HG03196 (cell line): ENCODE measurements at regions not wholly inside any gene's neighbourhood (a gene's known extent, or its start where the extent isn't known, plus 50 kb on each side); places are given as distances from the start of the nearest gene placed in this dataset.

Source experiments
- ATAC-seq: cut with Tn5 transposase; IDR thresholded peaks from one replicate; pipeline ENCODE4 v1.9.1; 2021; ENCODE audit not compliant: unreplicated experiment

DNA sequence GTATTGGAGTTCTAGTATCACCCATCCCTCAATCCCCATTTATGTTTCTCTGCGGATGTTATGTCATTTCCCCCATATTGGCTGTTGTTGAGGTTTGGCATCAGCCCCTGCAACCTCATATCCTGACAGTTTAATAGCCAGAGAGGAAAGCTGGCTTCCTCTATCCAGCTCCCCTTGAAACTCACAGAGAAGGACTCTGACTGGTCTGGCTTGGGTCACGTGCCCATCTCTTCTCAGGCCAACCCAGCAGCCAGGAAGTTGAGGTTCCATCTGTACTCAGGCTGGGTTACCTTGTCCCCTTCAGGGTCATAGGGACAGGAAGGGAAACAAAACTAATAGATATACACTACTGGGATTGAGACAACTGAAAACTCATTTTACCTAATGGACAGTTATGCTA lies 148.0 kb upstream of the SLC14A2 start:
- ATAC-seq, result no peak

DNA sequence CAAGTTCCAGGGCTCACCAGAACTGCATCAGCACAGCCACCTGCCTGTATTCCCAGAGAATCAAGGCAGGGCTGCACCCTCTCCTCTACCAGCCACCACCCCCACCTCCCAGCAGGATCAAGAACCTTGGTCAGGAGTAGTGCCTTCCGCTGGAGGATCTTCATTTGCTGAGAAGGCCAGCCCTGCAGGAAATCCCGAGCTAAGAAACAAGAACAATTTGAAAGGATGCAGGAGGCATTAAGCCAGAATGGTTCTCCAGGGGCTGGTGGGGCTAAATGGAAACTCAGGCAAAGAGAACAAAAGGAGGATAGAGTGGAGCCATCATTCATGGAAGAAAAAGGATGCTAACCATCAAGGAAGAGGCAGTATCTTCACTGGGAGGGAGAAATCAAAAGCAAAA lies 147.3 kb upstream of the SLC14A2 start:
- ATAC-seq, result no peak

DNA sequence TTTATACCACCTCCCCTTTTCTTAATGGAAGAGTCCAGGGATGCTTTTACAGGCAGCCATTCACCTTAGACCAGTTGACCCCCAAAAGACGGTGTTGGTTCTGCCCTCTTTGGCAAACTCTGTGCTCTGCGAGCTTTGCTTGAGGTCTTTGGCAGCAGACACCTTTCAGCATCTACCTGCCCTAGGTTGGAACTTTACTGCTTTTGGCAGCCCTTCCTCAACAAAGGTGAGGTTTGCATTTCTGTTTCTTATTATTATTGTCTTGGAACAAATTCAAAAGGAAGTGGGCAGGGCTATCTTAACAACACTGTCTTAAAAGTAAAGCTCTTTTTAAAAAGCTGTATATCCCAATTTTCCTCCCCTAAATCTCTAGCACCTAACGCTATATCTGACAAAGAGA lies 136.4 kb upstream of the SLC14A2 start:
- no peak for ATAC-seq

DNA sequence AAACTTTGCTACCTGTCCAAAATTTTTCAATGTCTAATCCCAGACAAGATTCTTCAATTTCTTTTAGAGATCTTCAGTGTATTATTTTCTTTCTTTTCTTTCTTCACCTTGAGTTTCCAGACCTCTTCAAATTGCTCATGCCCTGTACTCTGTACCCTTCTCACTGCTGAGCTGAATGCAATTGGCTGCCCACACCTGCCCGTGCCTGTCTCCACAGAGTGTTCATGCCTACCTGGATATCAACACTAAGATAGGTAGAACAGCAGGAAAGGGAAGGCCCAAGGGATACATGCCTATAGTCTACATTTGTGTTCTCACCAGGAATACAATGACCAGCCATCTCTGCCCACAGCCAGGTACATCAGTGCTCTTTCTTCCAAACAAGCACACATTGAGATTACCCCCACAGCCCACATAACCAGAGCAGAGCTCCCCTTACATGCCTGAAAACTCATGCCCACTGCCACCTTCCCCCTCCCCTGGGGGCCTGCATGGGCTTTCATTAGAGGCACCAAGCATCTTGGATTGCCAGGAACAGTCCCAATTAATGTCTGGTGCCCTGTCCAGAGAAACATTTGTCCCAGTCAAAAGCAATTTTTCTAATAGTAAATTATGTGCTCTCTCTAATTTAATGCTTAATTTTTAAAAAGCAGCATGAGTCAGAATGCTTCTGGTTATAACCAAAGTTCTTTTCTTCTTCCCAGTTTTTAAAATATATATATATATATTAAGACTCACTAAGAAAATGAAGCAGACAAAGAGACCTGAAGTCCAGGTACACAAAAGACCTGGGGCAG lies 134.9 kb upstream of the SLC14A2 start:
- no peak for ATAC-seq

DNA sequence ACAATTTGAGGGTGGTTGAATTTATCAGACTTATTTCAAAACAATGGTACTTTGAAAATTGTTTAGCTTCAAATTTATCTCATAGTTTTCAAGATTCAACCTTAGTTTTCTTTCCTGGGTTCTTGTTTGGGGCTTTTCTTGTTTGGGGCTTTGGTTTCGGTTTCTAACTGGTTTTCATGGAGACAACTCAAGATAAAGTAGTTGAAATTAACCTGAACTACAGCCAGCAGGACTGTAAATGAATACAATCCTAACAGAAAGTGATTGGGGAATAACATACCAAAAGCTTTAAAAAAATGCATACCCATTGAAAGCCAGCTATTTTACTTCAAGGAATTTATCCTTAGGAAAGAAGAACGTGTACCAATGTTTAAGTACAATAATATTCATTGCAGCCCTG lies 133.5 kb upstream of the SLC14A2 start:
- no peak for ATAC-seq

DNA sequence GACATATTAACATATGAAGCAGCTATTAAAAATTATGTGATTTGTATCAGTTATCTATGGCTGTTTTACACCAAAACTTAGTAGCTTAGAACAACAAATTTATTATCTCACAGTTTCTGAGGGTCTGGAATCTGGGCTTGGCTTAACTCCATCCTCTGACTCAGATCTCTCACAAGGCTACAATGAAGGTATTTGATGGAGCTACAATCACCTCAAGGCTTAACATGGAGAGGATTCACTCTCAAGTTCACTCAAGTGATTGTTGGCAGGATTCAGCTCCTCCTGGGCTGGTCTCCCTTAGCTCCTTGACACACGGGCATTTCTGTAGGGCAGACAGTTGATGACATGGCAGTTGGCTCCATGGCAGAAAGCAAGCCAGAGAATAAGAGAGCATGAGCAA lies 133.0 kb upstream of the SLC14A2 start:
- ATAC-seq, result no peak

DNA sequence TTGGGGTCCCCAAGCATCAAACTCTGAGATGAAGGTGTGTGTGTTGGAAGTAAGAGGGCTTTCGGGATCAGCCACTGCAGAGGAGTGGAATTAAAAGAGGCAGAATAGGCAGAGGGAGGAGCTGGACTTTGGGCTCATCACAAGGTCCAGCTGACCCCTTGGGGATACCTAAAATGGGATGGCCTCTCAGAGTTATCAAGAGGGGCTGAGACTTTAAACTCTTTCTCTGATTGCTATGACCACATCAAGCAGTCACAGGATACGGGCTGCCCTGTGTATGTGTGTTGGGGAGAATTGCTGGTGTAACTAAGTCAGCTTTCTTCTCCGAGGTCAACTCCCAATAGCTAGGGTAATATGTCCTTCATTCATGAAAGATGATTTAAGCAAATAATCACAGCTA lies 127.7 kb upstream of the SLC14A2 start:
- no peak for ATAC-seq

DNA sequence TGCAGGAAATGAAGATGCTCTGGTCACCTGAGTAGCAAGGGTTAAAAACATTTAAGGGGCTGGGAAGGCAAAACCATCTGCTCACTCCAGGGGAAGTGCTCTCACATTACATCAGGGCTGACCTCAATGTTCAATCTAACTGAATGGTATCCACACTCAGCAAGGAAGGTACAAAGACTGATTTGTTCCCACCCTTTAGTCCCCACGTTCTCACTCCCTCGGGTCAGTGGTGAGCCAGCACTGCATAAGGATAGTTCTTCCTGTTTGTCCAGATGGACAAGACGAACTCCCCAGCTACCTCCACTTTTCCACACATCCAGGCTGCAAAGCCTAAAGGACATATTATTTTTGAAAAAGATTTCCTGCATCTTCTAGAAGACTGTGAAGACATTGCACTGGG lies 126.6 kb upstream of the SLC14A2 start:
- no peak for ATAC-seq

DNA sequence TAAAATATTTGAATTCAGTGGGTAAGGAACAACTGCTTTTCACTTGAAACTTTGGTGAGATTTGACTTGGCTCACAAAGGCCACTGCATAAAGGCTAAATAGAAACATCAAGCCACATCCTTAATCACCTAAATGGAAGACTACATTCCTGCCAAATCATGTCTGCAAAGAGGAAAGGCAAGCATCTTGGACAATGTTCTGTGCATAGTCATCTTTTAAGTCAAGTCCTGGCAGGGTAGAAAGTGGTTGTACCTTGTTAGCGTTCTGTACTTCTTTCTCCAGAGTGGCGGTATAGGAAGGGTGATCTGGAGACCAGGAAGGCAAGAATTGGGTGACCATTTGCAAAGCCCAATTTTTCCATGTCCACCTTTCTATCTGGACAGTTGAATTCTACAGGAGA lies 121.4 kb upstream of the SLC14A2 start:
- no peak for ATAC-seq

DNA sequence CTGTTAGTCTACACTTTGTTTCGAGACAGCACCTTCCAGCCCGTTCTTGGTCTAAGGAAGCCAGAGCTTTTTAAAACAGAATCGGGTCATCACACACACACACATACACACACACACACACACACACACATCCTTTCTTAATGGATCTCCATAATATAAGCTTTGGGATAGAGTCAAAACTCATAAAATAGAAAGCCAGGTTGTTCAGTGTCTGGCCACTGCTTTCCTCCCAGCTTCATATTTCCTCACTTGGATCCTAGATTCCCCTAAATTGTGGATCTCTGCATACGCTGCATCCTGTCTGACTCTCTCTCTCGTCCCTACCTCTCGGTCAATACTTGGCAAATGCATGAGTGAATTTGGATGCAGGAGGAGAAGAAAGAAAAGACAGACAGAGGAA lies 120.5 kb upstream of the SLC14A2 start:
- ATAC-seq, result no peak

DNA sequence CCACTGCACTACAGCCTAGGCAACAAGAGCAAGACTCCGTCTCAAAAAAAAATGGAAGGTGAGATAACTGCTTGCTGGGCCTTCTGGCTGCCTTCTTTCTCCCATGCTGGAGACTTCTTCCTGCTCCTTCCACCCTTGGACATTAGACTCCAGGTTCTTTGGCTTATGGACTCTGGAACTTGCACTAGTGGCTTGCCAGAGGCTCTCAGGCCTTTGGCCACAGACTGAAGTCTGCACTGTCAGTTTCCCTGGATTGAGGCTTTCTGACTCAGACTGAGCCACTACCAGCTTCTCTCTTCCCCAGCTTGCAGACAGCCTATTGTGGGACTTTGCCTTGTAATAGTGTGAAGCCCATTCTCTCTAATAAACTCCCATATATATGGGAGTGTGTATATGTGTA lies 118.5 kb upstream of the SLC14A2 start:
- no peak for ATAC-seq

DNA sequence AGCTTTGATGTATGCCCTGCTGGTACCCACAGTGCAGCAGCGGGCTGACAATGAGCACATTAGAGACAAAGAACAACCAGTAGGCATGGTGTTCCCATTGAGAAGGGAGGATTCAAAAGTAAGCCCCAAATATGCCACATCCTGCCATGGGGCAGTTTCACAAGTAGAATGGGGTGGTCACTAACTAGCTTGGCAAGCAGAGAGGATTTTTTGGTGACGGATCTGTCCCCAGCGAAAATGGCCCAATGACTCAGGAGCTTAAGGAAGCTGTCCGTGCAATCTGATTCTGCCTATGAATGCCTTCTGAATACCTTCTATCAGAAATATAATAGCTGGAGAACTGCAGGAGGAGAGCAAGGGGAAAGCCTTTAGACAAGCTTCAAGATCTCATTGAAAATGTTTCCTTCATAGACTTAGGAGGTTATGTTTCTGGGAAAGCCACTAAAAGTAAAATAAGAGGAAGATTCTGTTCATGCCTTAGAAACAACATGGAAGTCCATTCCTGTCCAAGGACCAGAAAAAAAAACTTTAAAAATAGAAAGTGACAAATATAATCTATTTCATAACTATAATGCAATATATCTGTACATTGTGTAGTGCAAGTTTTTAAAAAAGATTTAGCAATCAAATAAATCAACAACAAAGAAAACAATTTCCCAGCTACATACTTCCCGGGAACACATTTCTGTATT lies 117.5 kb upstream of the SLC14A2 start:
- ATAC-seq, result no peak

DNA sequence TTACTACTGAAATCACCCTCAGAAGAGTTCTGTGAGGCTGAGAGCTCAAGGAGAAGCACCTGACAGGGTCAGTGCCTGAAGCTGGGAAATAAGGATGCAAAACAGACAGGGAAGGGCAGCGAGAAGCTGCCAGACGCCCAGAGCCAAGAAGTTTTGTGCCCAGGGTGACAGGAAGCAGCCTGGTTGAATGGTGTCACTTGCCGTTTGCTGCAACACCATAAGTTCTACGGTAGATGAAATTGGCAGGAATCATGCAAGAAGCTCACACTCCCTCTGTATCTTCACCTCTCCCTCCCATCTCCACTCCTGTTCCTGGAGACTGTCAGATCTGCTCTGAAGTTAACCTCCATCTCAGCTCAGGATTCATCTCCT lies 117.0 kb upstream of the SLC14A2 start:
- no peak for ATAC-seq

DNA sequence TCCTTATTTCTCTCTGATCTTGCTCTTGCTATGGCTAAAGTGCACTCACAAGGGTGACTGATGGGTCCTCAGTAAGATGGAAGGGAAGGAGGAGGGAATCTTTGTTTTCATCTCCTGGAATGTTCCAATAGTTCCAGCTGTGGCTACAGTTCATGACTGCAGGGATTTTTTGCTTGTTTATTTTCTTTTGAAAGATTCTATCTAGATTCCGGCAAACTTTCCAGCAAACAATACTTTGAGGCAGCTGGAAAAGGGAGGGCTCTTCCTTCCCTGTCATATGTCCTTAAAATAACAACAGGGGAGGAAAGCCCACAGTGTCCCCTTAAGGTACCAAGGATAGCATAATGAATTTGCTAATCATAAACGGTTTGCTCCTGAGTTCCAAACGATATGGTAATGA lies 111.3 kb upstream of the SLC14A2 start:
- ATAC-seq, result no peak

DNA sequence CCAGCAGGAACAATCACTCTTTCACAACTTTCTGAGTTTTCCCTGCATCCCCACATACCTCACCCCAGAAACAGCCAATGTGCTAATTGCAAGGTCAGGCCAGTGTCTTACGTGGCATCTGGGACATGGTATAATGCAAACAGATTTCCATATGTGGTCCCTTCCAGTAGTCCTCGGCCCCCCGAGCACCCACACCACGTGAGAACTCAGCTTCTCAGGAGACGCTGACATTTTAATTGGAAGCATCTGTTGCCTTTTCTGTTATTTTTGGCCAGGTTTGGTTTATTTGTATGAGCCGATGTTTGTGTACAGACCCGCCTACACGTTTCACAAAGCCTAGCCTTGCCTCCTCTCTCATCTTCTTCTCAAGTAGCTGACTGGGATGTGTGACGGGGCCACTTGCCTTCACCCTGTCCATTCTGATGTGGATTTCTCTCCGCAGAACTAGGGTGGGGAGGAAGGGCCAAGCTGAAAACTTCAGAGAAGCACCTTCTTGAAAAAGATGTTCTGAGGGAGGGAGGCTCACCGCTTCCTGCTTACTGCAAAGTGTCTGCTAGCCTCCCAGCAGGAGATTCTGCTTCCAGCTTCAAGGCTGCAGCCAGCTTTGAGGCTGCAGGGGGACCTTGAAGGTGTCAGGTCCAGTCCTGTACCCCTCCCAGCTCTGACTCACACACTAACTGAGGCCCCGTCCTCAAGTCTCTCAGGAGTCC lies 109.6 kb upstream of the SLC14A2 start:
- ATAC-seq, result no peak

DNA sequence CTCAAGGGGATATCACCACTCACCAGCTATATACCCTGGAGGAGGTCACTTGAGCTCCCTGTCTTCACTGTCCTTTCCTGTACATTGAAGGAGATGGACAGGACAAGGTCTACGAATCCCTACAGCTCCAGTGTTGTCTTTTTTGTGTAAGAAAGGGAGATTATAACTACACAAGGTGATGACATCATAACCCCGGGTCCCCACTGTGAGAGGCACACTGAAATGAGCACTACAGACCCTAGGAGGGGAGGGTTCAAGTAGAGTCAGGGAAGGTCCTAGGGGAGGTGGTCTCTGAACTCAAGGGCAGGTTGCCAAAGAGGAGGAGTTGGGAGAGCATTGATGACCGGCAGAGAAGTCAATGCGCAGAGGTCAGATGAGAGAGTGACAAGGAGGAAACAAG lies 108.3 kb upstream of the SLC14A2 start:
- ATAC-seq, result no peak

DNA sequence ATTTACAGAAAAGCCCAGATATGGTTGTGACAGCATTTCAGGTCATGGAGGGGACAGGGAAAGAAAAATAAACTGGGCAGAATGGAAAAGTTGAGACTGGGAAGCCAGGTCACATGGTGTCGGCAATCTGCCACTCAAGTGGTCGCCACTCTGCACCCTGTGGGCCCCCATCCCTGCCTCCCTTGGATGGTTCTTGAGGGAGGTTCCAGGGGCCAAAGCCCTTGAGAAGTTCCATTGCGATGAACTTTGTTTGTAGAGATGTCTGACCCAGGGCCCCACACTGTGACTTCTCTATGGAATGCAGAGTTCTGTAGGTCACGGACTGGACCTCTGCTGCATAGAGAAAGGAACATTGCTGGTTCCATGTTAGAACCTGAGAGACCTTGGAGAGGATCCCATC lies 105.7 kb upstream of the SLC14A2 start:
- ATAC-seq, result no peak

DNA sequence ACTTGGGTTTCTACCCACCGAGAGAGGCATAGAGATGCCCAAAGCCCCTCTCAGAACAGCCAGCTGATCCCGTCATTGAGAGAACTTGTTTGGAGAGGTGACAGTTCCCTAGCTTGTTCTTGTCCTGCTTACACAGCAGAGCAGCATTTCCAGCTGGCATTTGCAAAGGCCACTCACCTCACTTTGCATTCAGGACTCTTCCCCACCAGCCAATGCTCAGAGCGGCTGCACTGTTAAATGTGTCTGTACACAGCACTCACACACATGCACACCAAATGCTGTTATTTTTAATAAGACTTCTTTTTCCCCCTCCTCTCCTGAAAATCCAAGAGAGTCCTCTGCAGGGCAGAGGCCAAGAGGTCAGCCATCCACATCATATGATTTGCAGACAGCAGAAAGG lies 104.6 kb upstream of the SLC14A2 start:
- no peak for ATAC-seq

DNA sequence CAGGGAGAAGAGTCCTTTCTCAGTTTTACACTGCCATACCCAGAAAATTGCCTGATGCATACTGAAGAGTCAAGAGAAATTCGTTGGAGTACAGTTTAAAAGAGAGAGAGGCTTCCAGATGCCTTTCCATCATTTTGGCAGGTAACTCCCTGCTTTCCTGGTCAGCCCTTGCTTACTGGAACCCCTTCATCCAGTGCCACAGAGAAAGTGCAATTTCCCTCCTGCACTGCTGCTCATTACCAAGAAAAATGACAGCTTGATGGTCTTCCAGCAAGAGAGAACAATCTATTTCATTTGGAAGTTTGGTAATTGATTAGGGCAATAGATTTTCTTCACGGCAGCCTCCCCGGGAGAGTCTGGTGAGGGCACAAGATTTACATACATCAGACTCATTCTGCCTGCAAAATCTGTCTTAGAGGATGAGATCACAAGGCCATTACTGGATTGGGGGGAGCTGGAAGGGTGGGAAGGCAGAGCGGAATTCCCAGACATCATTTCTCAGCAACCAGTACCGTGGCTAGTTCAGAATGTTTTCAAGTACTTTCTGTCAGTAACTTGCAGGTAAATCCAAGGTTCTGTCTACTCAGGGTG lies 102.8 kb upstream of the SLC14A2 start:
- ATAC-seq, result no peak

DNA sequence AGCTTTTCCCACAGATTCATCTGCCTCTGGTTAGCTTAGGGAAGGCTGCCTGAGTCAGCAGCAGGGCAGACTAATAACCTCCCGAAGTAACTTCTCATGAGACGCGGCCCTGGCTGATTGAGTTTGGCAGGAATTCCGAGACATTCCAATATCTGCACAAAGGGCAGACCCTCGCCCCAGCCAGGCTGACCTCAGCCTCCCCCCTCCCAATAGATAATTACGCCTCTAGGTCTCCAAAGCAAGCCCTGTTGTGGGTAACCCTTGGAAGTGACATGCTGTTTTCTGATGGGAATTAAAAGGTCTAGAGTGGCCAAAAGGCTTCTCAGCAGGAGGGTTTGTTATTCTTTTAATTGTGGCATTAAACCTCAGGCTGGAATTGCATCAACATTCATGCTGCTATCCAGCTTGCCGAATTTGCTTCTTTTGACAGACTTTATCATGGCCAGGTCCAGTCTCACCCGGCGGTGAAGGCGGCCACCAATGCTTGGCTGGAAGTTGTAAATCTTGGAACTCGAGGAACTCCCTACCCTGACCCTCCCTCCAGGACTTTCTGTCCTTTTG lies 98.0 kb upstream of the SLC14A2 start:
- no peak for ATAC-seq

DNA sequence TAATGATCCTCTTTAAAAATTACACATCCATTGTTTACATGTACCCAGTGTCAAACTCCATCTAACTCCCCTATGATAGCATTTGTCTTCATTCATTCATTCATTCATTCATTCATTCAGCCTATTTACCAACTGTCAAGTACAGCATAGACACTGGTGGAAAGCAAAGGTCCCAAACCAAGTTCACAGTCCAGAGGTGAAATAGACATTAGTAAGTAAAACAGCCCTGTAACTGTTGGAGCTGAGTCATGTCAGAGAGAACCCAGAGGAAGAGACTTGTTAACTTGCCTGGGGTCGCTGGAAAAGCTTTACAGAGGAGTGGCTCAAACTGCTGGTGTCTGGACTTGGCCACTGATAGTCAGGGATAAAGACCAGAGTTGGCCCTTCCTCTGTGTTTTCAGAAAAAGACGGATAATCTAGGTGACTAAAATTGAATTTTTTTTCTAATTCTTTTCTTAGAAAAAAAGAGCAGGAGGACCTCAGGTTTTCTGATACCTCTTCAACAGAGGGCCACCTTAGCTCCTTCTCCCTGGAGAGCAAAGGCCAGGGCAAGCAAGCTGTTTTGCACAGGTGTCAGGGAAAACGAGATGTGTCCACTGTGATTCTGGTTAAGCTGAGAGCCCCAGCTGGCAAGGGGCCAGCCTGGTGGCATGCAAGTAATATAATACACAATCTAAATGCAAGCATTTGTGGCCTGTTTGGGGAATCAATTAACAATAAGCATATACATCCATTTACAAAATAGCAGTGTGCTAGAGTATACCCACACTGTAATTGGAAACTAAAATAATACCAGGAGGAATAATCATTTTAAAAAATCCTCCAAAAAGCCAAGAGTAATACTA lies 96.7 kb upstream of the SLC14A2 start:
- no peak for ATAC-seq
